Neural cell (in vitro differentiated cells): ENCODE measurements at regions not wholly inside any gene's neighbourhood (a gene's known extent, or its start where the extent isn't known, plus 50 kb on each side); places are given as distances from the start of the nearest gene placed in this dataset.

Experiments used
- H2AFZ ChIP-seq: fragments of 200-600, 300-800 bp; sonication (generic), shearing (Covaris generic); 2 replicates; pipeline ENCODE4 v1.6.0; 2014; ENCODE audit warnings: low read depth, mild to moderate bottlenecking, antibody characterized with exemption, low read length, moderate library complexity
- H3F3A ChIP-seq: fragments of 200-600 bp; shearing (Covaris generic); 2 replicates; pipeline ENCODE4 v1.6.1; 2016; ENCODE audit warnings: mild to moderate bottlenecking, moderate library complexity, mixed read lengths, antibody characterized with exemption, low read length; ENCODE audit not compliant: insufficient read depth, poor library complexity, severe bottlenecking
- H3K27ac ChIP-seq: fragments of 200-600, 300-800 bp; sonication (generic), shearing (Covaris generic); 2 replicates; pipeline ENCODE4 v1.5.1; 2014; ENCODE audit warnings: mild to moderate bottlenecking, low read length, moderate library complexity
- H3K27me3 ChIP-seq: fragments of 300-800, 200-600 bp; sonication (generic), shearing (Covaris generic); 2 replicates; pipeline ENCODE4 v1.6.0; 2014; ENCODE audit warnings: mild to moderate bottlenecking, low read depth, low read length, moderate library complexity; ENCODE audit not compliant: insufficient read depth
- H3K36me3 ChIP-seq: fragments of 300-800, 200-600 bp; sonication (generic), shearing (Covaris generic); 2 replicates; pipeline ENCODE4 v1.5.1; 2014; ENCODE audit warnings: mild to moderate bottlenecking, antibody characterized with exemption, low read length, moderate library complexity; ENCODE audit not compliant: insufficient read depth
- H3K4me2 ChIP-seq: fragments of 300-800, 200-600 bp; sonication (generic), shearing (Covaris generic); 2 replicates; pipeline ENCODE4 v1.6.0; 2014; ENCODE audit warnings: mild to moderate bottlenecking, low read length
- H3K4me3 ChIP-seq: fragments of 300-800, 200-600 bp; sonication (generic), shearing (Covaris generic); 2 replicates; pipeline ENCODE4 v1.5.1; 2014; ENCODE audit warnings: mild to moderate bottlenecking, low read length, moderate library complexity
- H3K79me2 ChIP-seq: fragments of 200-600 bp; shearing (Covaris generic); replicated peaks from 2 replicates; pipeline ENCODE4 v1.6.0; 2014; ENCODE audit warnings: mild to moderate bottlenecking, low read length, moderate library complexity; ENCODE audit not compliant: insufficient read depth
- H3K9ac ChIP-seq: fragments of 300-800, 200-600 bp; sonication (generic), shearing (Covaris generic); 2 replicates; pipeline ENCODE4 v1.6.1; 2016; ENCODE audit warnings: mild to moderate bottlenecking, low read length, mixed read lengths
- H3K9me2 ChIP-seq: fragments of 200-600 bp; shearing (Covaris generic); 2 replicates; pipeline ENCODE4 v1.6.1; 2016; ENCODE audit warnings: mild to moderate bottlenecking, low read length, mixed read lengths; ENCODE audit not compliant: insufficient read depth
- H3K9me3 ChIP-seq: fragments of 200-600, 300-800 bp; sonication (generic), shearing (Covaris generic); 2 replicates; pipeline ENCODE4 v1.6.1; 2016; ENCODE audit warnings: mild to moderate bottlenecking, mixed run types, low read length, moderate library complexity, mixed read lengths
- H4K20me1 ChIP-seq: fragments of 200-600 bp; shearing (Covaris generic); 2 replicates; pipeline ENCODE4 v1.6.1; 2016; ENCODE audit warnings: mild to moderate bottlenecking, mixed run types; ENCODE audit not compliant: insufficient read depth
- EP300 ChIP-seq: fragments of 450-650 bp; conservative IDR thresholded peaks from 2 replicates; pipeline ENCODE4 v1.6.1; 2014; ENCODE audit warnings: antibody characterized with exemption, mild to moderate bottlenecking, moderate library complexity; ENCODE audit not compliant: poor library complexity, severe bottlenecking
- EZH2 ChIP-seq: fragments of 200-600, 300-800 bp; shearing (Covaris generic), sonication (generic); IDR thresholded peaks from 2 replicates; pipeline ENCODE4 v1.6.1; 2014; ENCODE audit warnings: antibody characterized with exemption, low read length, borderline replicate concordance, mild to moderate bottlenecking; ENCODE audit not compliant: insufficient read depth, poor library complexity, severe bottlenecking
- MXI1 ChIP-seq: fragments of 450-650 bp; conservative IDR thresholded peaks from 2 replicates; pipeline ENCODE4 v1.6.1; 2014; ENCODE audit warnings: antibody characterized with exemption, mild to moderate bottlenecking; ENCODE audit not compliant: poor library complexity, severe bottlenecking
- POLR2AphosphoS5 ChIP-seq: IDR thresholded peaks from 2 replicates; pipeline ENCODE4 v1.6.1; 2012
- RAD21 ChIP-seq: fragments of 450-650 bp; conservative IDR thresholded peaks from 2 replicates; pipeline ENCODE4 v1.6.1; 2014; ENCODE audit warnings: antibody characterized with exemption, mild to moderate bottlenecking, moderate library complexity
- SMC3 ChIP-seq: fragments of 450-650 bp; conservative IDR thresholded peaks from 2 replicates; pipeline ENCODE4 v1.6.1; 2014; ENCODE audit warnings: antibody characterized with exemption, mild to moderate bottlenecking, moderate library complexity; ENCODE audit not compliant: poor library complexity
- TAF1 ChIP-seq: IDR thresholded peaks from 2 replicates; pipeline ENCODE4 v1.6.1; 2012; ENCODE audit warnings: low read depth
- TF ChIP-seq, protein P1 (sequence below): IDR thresholded peaks from 2 replicates; pipeline ENCODE4 v1.6.1; 2012; ENCODE audit warnings: borderline replicate concordance
- TF ChIP-seq, protein P2 (sequence below): fragments of 450-650 bp; IDR thresholded peaks from 2 replicates; pipeline ENCODE4 v1.5.1; 2014; ENCODE audit warnings: antibody characterized with exemption, mild to moderate bottlenecking, moderate library complexity; ENCODE audit not compliant: poor library complexity, severe bottlenecking

DNA sequence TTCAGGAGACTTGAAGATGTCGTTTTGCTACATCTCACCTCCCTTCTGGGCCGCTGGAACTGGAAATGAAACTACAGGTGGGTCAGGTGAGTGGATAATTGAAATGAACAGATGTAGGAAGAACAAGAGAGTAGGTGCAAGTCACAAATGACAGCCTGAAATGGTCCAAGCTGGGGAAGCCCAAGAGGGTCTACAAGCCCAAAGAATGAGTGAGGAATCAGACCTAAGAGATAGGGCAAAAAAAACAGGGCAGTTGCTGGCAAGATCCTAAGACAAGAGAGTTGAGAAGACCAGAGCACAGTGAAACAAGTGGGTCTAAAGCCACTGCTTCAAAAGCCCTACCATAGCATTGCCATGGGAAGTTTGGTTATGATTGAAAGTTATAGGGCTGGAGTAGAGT is 67.4 kb upstream of the SNRK start:
- Histone ChIP-seq H3K4me3 (no peak overlapping the region), H4K20me1 (no peaks in the 10 kb centered on the region), H3F3A (no peaks in the 10 kb centered on the region), H2AFZ (no peak overlapping the region), H3K27me3 (no peaks in the 10 kb centered on the region), H3K36me3 (no peaks in the 10 kb centered on the region), H3K9me2 (no peaks in the 10 kb centered on the region), H3K27ac (no peak overlapping the region), H3K79me2 (no peaks in the 10 kb centered on the region), H3K4me2 (no peak overlapping the region), H3K9me3 (no peaks in the 10 kb centered on the region), H3K9ac (no peak overlapping the region)
- TF ChIP-seq EP300 (no peak), RAD21 (no peak), MXI1 (no peak), POLR2AphosphoS5 (no peak), TAF1 (no peak), SMC3 (no peak), EZH2 (no peak)
- TF ChIP-seq, protein P1, sequence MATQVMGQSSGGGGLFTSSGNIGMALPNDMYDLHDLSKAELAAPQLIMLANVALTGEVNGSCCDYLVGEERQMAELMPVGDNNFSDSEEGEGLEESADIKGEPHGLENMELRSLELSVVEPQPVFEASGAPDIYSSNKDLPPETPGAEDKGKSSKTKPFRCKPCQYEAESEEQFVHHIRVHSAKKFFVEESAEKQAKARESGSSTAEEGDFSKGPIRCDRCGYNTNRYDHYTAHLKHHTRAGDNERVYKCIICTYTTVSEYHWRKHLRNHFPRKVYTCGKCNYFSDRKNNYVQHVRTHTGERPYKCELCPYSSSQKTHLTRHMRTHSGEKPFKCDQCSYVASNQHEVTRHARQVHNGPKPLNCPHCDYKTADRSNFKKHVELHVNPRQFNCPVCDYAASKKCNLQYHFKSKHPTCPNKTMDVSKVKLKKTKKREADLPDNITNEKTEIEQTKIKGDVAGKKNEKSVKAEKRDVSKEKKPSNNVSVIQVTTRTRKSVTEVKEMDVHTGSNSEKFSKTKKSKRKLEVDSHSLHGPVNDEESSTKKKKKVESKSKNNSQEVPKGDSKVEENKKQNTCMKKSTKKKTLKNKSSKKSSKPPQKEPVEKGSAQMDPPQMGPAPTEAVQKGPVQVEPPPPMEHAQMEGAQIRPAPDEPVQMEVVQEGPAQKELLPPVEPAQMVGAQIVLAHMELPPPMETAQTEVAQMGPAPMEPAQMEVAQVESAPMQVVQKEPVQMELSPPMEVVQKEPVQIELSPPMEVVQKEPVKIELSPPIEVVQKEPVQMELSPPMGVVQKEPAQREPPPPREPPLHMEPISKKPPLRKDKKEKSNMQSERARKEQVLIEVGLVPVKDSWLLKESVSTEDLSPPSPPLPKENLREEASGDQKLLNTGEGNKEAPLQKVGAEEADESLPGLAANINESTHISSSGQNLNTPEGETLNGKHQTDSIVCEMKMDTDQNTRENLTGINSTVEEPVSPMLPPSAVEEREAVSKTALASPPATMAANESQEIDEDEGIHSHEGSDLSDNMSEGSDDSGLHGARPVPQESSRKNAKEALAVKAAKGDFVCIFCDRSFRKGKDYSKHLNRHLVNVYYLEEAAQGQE, result no peak
- TF ChIP-seq, protein P2, sequence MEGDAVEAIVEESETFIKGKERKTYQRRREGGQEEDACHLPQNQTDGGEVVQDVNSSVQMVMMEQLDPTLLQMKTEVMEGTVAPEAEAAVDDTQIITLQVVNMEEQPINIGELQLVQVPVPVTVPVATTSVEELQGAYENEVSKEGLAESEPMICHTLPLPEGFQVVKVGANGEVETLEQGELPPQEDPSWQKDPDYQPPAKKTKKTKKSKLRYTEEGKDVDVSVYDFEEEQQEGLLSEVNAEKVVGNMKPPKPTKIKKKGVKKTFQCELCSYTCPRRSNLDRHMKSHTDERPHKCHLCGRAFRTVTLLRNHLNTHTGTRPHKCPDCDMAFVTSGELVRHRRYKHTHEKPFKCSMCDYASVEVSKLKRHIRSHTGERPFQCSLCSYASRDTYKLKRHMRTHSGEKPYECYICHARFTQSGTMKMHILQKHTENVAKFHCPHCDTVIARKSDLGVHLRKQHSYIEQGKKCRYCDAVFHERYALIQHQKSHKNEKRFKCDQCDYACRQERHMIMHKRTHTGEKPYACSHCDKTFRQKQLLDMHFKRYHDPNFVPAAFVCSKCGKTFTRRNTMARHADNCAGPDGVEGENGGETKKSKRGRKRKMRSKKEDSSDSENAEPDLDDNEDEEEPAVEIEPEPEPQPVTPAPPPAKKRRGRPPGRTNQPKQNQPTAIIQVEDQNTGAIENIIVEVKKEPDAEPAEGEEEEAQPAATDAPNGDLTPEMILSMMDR, result no peak

DNA sequence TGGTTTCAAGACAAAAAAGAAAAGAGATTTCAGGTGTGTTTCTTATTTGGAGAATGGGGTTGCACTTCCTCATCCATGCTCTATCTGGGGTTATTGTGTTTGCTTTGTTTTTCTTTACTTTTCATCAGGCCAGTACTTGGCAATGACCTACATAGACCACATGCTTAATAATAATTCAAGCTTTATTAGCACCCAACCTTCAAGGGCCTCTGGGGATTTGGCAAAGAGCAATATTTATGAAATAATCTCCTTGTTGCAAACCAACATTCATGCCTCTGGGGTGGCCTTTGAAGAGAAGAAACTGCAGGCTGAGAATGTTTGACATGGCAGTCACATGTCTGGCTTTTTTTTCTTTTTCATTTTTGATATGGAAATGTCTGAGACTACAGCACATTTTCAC is 68.2 kb upstream of the SNRK start:
- TF ChIP-seq EP300, result no peak
- TF ChIP-seq EZH2, result no peak
- TF ChIP-seq POLR2AphosphoS5, result no peak
- TF ChIP-seq RAD21, result no peak
- TF ChIP-seq, protein P1, result no peak
- TF ChIP-seq TAF1, result no peak
- no peak for TF ChIP-seq SMC3
- TF ChIP-seq MXI1, result no peak
- TF ChIP-seq, protein P2, result no peak
- H3F3A ChIP-seq, result no peaks in the 10 kb centered on the region
- no peak overlapping the region for H2AFZ ChIP-seq
- no peak overlapping the region for H3K9ac ChIP-seq
- H3K4me2 ChIP-seq, result no peak overlapping the region
- no peak overlapping the region for H3K27ac ChIP-seq
- no peaks in the 10 kb centered on the region for H3K9me3 ChIP-seq
- H3K27me3 ChIP-seq, result no peaks in the 10 kb centered on the region
- no peaks in the 10 kb centered on the region for H4K20me1 ChIP-seq
- no peaks in the 10 kb centered on the region for H3K79me2 ChIP-seq
- H3K4me3 ChIP-seq, result no peak overlapping the region
- H3K36me3 ChIP-seq, result no peaks in the 10 kb centered on the region
- H3K9me2 ChIP-seq, result no peaks in the 10 kb centered on the region
